K562 (cell line): ENCODE measurements at regions not wholly inside any gene's neighbourhood (a gene's known extent, or its start where the extent isn't known, plus 50 kb on each side); places are given as distances from the start of the nearest gene placed in this dataset.

Source experiments
- ATAC-seq: fragments of 200-7000 bp; cut with Tn5 transposase; 3 replicates; pipeline ENCODE4 v1.9.1; 2020; ENCODE audit warnings: moderate library complexity
- BruUV-seq: library from RNA; stranded (reverse); fragments of 400-500 nt; replicated peaks from 2 replicates; lab custom pipeline; 2021; lab: Mats Ljungman, UMichigan
- CTCF ChIA-PET: fragments of 300-600 bp; formaldehyde crosslinking; extraction: SDS; loops from one replicate; lab custom pipeline; 2021; ENCODE audit warnings: low intra/inter-chr PET ratio; lab: Yijun Ruan, JAX
- POLR2A ChIA-PET: fragments of 300-600, 350-650 bp; sonication (Branson Sonifier 250); formaldehyde crosslinking; extraction: SDS; loops from one replicate; lab custom pipeline; 2021; ENCODE audit warnings: antibody characterized with exemption, inconsistent platforms; lab: Yijun Ruan, JAX
- DNase-seq, 4 experiments: peaks; one replicate each; pipeline versions ENCODE4 v3.0.0 to v3.0.0-alpha.2; 2011 to 2018; ENCODE audit warnings: low spot score in 3 of 4, mixed read lengths in 3 of 4; ENCODE audit errors: extremely low read depth in 1 of 4
- FAIRE-seq: peaks from 2 replicates; lab custom pipeline; 2011; peaks lifted over from hg19 to GRCh38; lab: Jason Lieb, UNC
- H2AFZ ChIP-seq: 2 replicates; pipeline ENCODE4 v1.6.0; 2011; ENCODE audit warnings: low read depth, low read length, control low read depth, inconsistent platforms
- H3K27ac ChIP-seq: fragments of 200-600 bp; 3 replicates; pipeline ENCODE4 v1.8.0; 2011; ENCODE audit warnings: low read depth, mild to moderate bottlenecking, control low read depth, inconsistent platforms, low read length, moderate library complexity, mixed read lengths; ENCODE audit errors: extremely low read depth
- H3K27me3 ChIP-seq, 2 experiments: fragments of 300-600 bp in 1 of 2; 2 replicates in 1 of 2; 3 replicates in 1 of 2; pipeline versions ENCODE4 v1.6.0 to v1.8.0; 2011; ENCODE audit warnings: inconsistent platforms in 2 of 2, low read length in 2 of 2, mild to moderate bottlenecking in 1 of 2, mixed read lengths in 1 of 2, moderate library complexity in 1 of 2; ENCODE audit not compliant: control insufficient read depth in 2 of 2, insufficient read depth in 2 of 2
- H3K36me3 ChIP-seq: fragments of 300-600 bp; 3 replicates; pipeline ENCODE4 v1.8.0; 2011; ENCODE audit warnings: mild to moderate bottlenecking, low read length, inconsistent platforms; ENCODE audit not compliant: control insufficient read depth, insufficient read depth
- H3K4me1 ChIP-seq, 2 experiments: fragments of 200-600 bp in 1 of 2; replicated peaks in 1 of 2; 2 replicates in 1 of 2; 3 replicates in 1 of 2; pipeline versions ENCODE4 v1.5.1 to v1.8.0; 2011; ENCODE audit warnings: inconsistent platforms in 2 of 2, low read length in 2 of 2, mild to moderate bottlenecking in 1 of 2, mixed read lengths in 1 of 2, moderate library complexity in 1 of 2; ENCODE audit not compliant: control insufficient read depth in 2 of 2, insufficient read depth in 2 of 2
- H3K4me2 ChIP-seq: 2 replicates; pipeline ENCODE4 v1.6.1; 2011; ENCODE audit warnings: low read length, control low read depth, inconsistent platforms, mixed read lengths; ENCODE audit not compliant: insufficient read depth
- H3K4me3 ChIP-seq: fragments of 200-600 bp; sonication (generic), shearing (Covaris generic); 2 replicates; pipeline ENCODE4 v1.5.1; 2016; ENCODE audit warnings: control low read depth, inconsistent platforms
- H3K79me2 ChIP-seq: fragments of 200-600 bp; 3 replicates; pipeline ENCODE4 v1.8.0; 2011; ENCODE audit warnings: low read length, inconsistent platforms; ENCODE audit not compliant: control insufficient read depth, insufficient read depth
- H3K9ac ChIP-seq, 2 experiments: 2 replicates each; pipeline versions ENCODE4 v1.6.0 to v1.6.1; 2011; ENCODE audit warnings: low read depth in 2 of 2, low read length in 2 of 2, control low read depth in 1 of 2, inconsistent platforms in 1 of 2, mild to moderate bottlenecking in 1 of 2, mixed read lengths in 1 of 2; ENCODE audit not compliant: insufficient read depth in 1 of 2
- H3K9me1 ChIP-seq: one replicate; pipeline ENCODE4 v1.6.0; 2011; ENCODE audit warnings: inconsistent platforms, mild to moderate bottlenecking, low read length, moderate library complexity; ENCODE audit not compliant: control insufficient read depth, insufficient read depth
- H3K9me3 ChIP-seq: replicated peaks from 2 replicates; pipeline ENCODE4 v1.5.1; 2011; ENCODE audit warnings: low read depth, low read length, inconsistent platforms; ENCODE audit not compliant: control insufficient read depth, insufficient read depth
- H4K20me1 ChIP-seq: replicated peaks from 2 replicates; pipeline ENCODE4 v1.6.1; 2011; ENCODE audit warnings: low read length, inconsistent platforms, mixed read lengths; ENCODE audit not compliant: control insufficient read depth, insufficient read depth
- CBFA2T2 ChIP-seq: fragments of 450-650 bp; conservative IDR thresholded peaks from 2 replicates; pipeline ENCODE4 v1.6.1; 2017; ENCODE audit warnings: mild to moderate bottlenecking
- CBFB ChIP-seq: sonication (generic); formaldehyde crosslinking; IDR thresholded peaks from 2 replicates; pipeline ENCODE4 v1.4.0; 2020; ENCODE audit warnings: mild to moderate bottlenecking, missing genetic modification reagents
- PHF20 ChIP-seq: fragments of 450-650 bp; IDR thresholded peaks from 2 replicates; pipeline ENCODE4 v1.6.1; 2018; ENCODE audit not compliant: partially characterized antibody
- RAD51 ChIP-seq: fragments of 450-650 bp; IDR thresholded peaks from 2 replicates; pipeline ENCODE4 v1.7.1; 2016; ENCODE audit warnings: low read depth, mild to moderate bottlenecking, borderline replicate concordance
- SPI1 ChIP-seq: IDR thresholded peaks from 2 replicates; pipeline ENCODE4 v1.6.1; 2011; ENCODE audit warnings: low read depth, low read length, control low read depth, borderline replicate concordance
- TFE3 ChIP-seq: fragments of 450-650 bp; formaldehyde crosslinking; IDR thresholded peaks from 2 replicates; pipeline ENCODE4 v1.4.0; 2020; ENCODE audit warnings: mild to moderate bottlenecking, mixed read lengths
- USF2 ChIP-seq: sonication (generic); formaldehyde crosslinking; IDR thresholded peaks from 2 replicates; pipeline ENCODE4 v1.5.0; 2020; ENCODE audit warnings: missing genetic modification reagents
- WGBS: fragments of 100-300 bp; shearing (Covaris generic); methylation state at CpG from one replicate; pipeline ENCODE4 v1.1.6; 2016; ENCODE audit warnings: low coverage, mixed read lengths; ENCODE audit not compliant: insufficient coverage; ENCODE audit errors: missing lambda C conversion rate; 5-methylcytosine and 5-hydroxymethylcytosine counted together
- in situ Hi-C: fragments of 300-500 bp; cut with MboI; formaldehyde crosslinking; loops from 4 replicates; pipeline ENCODE4 v1.15.0; 2018; ENCODE audit warnings: inconsistent platforms, mixed read lengths
- intact Hi-C: fragments of 100-400 bp; cut with micrococcal nuclease; formaldehyde crosslinking; loops from 2 replicates; pipeline ENCODE4 v1.14.2; 2022

- 1% methylated on average over 3 of the region's 3 CpGs for WGBS
- Histone ChIP-seq H3K4me3 (no peak overlapping the region), H3K36me3 (no peaks in the 10 kb centered on the region), H2AFZ (no peak overlapping the region), H3K9ac (no peak overlapping the region), H3K9me3 (no peaks in the 10 kb centered on the region), H3K4me2 (no peak overlapping the region), H3K9me1 (no peaks in the 10 kb centered on the region), H3K4me1 (no peaks in the 10 kb centered on the region), H4K20me1 (0 out of 2 replicates have a peak, but pooled peaks cover 6% of the 10 kb centered on the region), H3K79me2 (no peaks in the 10 kb centered on the region), H3K27me3 (peaks cover 24 to 43% of the 10 kb centered on the region in 2 experiments), H3K27ac (no peak overlapping the region)
- POLR2A ChIA-PET, result interaction anchor here (0.6 to 12.4 kb wide), 4 partner anchors 10 to 40 kb away, joined by 3 to 193 read pairs (median 34); no protein-coding TSS in a partner anchor
- CTCF ChIA-PET, result no interaction called here
- FAIRE-seq (no peak), ATAC-seq (no peak; the same call in 2 of the 3 replicates), DNase-seq (no peak)
- in situ Hi-C loops (no loop called here), intact Hi-C loops (no loop called here)
- TF ChIP-seq RAD51, result peak; percentile 52
- TF ChIP-seq TFE3 (CRISPR knock-in tag), result peak; percentile 95
- no peak for TF ChIP-seq CBFB (CRISPR knock-in tag)
- no peak for TF ChIP-seq SPI1
- TF ChIP-seq USF2 (CRISPR knock-in tag), result 0 out of 2 replicates have a peak, but pooled peaks have one; percentile 25
- TF ChIP-seq PHF20, result peak; percentile 35
- peak; percentile 17; the same call in 1 of the 2 replicates for TF ChIP-seq CBFA2T2
- no TSS peak for BruUV-seq
Observed at GRCh38 chr22:22187299-22187698, 57.3 kb upstream of the VPREB1 start.
